GM08714 (cell line): ENCODE measurements at regions not wholly inside any gene's neighbourhood (a gene's known extent, or its start where the extent isn't known, plus 50 kb on each side); places are given as distances from the start of the nearest gene placed in this dataset.
"Not testable (repeated sequence)": the region's sequence is repeated elsewhere in the genome, so short reads cannot be mapped to it uniquely, and the experiment has no call there.

ENCODE experiments used
- H3K4me3 ChIP-seq: fragments of 200-500 bp; sonication (Bioruptor generic); 2 replicates; pipeline ENCODE4 v1.5.1; 2014; ENCODE audit warnings: mild to moderate bottlenecking, low read length, inconsistent platforms
- ZNF274 ChIP-seq: IDR thresholded peaks from 2 replicates; pipeline ENCODE4 v1.6.1; 2012; ENCODE audit warnings: mild to moderate bottlenecking, low read depth, low read length

DNA sequence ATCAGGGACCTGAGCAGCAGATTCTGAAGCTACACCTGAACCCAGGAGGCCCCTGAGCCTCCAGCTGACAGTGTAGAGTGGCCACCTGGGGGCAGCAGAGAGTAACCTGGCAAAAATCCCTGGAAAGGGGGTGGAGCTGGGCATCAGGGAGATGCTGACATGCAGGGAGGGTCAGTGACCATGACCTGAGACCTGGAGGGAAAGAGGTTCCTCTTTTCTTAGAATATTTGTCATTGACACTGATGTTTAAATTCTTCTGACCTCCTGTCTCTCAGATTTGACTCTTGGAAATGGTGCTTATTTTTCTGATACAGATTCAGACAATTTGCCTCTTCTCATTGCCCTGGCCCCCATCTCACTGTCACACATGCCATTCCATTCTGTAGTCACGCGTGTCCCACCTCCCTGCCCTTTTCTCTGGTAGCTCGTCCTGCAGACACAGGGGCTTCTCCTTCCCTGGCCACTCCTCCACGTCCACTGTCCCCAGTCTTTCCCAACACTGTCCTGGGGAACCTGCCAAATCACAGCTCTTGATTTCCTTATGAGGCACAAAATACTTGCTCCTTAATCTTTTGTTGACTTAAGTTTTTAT, 117.2 kb upstream of the IGLL5 start:
- H3K4me3 ChIP-seq = no peak overlapping the region
- TF ChIP-seq ZNF274 = no peak

GRCh38 chr22:22770881-22771280, 116.7 kb upstream of the IGLL5 start:
- TF ChIP-seq ZNF274 = no peak
- H3K4me3 ChIP-seq = no peak overlapping the region

- no peak overlapping the region for H3K4me3 ChIP-seq
- TF ChIP-seq ZNF274 = no peak
Observed at GRCh38 chr22:22771696-22772377, 115.8 kb upstream of the IGLL5 start.

GRCh38 chr22:22772396-22772795, 115.2 kb upstream of the IGLL5 start:
- H3K4me3 ChIP-seq = no peak overlapping the region
- no peak for TF ChIP-seq ZNF274

DNA sequence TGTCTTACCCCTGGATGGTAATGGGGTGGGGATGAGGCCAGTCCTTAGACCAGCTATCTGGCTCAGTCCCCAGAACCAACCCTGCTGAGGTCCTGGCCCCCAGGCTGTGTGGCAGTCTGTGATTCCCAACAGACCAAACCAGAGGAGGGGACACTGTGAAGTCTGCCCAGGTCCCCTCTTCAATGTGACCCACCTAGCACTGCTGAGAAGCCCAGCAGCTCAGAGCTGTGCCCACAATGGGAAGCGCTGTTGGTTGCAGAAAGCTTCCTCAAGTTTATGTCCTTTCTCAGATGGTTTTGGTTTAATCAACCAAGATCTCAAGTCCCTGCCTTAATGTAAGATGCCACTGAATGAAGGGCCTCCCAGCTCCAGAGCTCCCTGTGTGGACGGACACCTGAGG, 114.7 kb upstream of the IGLL5 start:
- TF ChIP-seq ZNF274 = no peak
- no peak overlapping the region for H3K4me3 ChIP-seq

DNA sequence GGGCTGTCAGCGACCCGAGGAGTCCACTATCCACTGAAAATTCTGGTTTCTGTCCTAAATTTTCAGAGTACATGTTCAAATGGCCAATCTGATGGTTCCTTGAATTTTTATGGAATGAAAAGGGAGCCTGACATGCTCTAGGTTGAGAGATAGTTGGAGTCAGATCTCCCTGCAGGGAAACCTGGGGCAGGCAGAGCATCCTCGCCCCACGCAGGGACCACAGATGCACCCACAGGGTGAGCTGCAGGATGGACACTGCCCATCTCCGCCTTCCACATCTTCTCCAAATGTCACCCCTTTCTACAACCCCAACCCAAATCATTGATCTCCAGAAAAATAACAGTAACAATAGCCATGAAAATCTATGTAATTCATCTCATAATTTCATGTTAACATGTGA, 114.2 kb upstream of the IGLL5 start:
- no peak overlapping the region for H3K4me3 ChIP-seq

DNA sequence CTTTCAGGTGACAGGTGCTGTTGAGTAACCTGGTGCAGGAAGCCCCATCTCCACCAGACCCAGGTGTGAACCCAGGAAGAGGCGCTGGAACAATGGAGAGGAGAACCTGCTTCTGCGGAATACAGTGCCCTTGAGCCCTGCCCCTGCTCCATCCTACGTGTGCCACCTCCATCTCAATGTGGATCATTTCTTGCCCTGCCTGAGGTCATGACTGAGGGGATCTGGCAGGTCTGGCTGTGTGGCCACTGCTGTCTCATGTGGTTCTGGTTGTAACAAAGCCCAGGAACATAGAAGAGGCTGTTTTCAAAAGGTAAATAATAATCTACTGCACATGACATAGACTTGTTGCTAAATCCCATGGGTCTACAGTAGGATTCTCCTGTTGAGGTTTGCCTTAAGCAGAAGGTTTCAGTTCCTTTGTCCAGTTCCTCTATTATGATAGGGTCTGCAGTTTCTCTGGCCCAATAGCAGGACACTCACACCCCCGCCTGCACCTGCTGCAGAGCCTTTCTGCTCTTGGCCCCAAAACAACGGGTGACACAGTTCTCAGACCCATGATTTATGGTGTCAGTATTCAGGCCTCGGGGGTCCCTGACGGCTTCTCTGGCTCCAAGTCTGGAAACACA, 113.5 kb upstream of the IGLL5 start:
- TF ChIP-seq ZNF274 = no peak
- H3K4me3 ChIP-seq = no peak overlapping the region

More for the DNA sequence above, 114.2 kb upstream of the IGLL5 start:
- TF ChIP-seq ZNF274 = no peak

- not testable (repeated sequence) for H3K4me3 ChIP-seq
Observed at GRCh38 chr22:22774762-22775161, 112.9 kb upstream of the IGLL5 start.

- no peak overlapping the region for H3K4me3 ChIP-seq
- no peak for TF ChIP-seq ZNF274
Observed at GRCh38 chr22:22776121-22776520, 111.5 kb upstream of the IGLL5 start.

GRCh38 chr22:22779213-22779612, 108.4 kb upstream of the IGLL5 start:
- TF ChIP-seq ZNF274 = no peak
- no peak overlapping the region for H3K4me3 ChIP-seq

- no peak overlapping the region for H3K4me3 ChIP-seq
- TF ChIP-seq ZNF274 = no peak
Observed at GRCh38 chr22:22783575-22783974, 104.0 kb upstream of the IGLL5 start.

DNA sequence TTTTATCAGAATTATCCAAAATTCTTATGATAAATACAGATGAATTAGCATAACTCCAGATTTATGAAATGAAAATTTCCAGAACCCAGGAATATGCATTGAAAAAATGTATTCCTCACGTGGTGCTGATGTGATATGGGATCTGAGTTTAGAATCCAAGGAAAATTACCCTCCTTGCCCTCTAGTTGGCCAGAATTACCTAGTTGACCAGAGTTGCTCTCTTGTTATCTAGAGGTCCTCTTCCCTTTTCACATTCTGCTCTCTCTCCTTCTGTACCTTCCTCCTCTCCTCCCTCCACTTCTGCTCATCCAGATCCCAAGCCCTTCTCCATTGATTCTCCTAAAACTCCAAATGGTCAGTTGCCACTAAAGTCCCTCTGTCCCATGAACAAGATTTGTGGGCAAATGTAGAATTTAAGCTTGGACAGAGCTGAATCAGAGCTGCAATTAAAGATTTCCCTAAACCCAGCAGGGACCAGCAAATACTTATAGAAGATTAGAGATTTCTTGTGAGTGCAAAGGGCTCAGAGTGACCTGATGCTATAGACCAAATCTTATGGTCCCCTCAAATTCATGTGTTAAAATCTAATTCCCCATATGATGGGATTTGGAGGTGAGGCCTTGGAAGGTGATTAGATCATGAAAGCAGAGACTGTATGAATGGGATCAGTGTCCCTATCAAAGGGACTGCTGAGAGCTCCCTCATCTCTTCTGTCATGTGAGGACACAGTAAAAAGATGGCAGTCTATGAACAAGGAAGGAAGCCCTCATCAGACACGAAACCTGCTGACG, 103.2 kb upstream of the IGLL5 start:
- no peak overlapping the region for H3K4me3 ChIP-seq
- TF ChIP-seq ZNF274 = no peak

DNA sequence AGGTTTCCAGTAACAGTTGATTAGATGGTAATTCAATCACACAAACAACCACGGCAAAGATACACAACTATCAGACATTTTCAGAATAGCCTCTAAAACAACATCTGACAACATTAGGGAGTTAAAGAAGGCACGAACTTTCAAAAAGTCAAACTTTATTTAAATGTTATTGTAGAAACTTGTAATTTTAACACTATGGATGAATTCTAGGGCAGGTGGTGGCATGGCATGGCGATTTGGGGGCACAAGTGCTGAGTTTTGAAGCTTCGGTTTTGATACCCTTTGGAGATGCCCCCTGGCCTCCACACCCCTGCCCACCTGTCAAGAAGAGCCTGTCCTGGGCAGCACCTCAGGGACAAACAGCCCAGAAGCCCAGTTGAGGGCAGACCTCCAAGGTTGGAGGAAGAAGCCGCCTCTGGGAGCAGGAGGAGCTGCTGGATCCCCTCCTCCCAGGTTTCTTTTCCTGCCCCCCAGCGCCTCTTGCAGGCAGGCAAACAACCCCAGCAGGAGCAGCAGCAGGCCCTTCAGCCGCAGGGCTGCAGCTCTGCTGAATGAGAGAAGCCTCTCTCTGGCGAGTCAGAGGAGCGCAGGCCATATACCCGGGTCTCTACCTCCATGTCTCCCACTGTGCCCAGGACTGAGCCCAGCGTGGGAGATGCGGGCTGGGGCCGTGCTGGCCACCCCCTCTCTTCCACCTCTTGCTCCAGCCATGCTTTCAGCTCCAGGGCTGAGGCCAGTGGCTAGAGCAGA, 102.1 kb upstream of the IGLL5 start:
- TF ChIP-seq ZNF274 = no peak
- no peak overlapping the region for H3K4me3 ChIP-seq
